ENCODE measurements at regions not wholly inside any gene's neighbourhood (a gene's known extent, or its start where the extent isn't known, plus 50 kb on each side); places are given as distances from the start of the nearest gene placed in this dataset.

DNA sequence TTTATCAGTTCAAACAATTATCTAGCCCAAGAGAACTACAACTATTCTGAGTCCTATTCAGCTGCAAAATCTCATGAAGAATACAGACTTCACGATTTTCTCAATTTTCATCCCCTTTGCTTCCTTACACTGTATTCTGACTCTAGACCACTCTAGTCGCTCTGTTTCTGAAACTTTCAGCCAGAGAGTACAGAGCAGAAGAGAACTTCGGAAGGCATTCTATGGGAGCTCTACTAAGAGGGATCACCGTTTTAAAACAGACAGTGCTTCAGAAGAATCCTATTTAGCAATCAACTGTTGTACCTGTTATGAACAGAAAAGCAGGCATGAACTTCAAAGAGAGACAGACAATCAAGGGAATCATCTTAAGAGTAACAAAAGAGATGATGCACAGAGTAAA, 419.4 kb downstream of the SHQ1 start:
- no peak overlapping the region for H3K4me3 ChIP-seq (ENCODE audit: low read depth, low read length)
- no peak overlapping the region for H3K9ac ChIP-seq (ENCODE audit: low read depth, low read length)
- H3K9me3 ChIP-seq (ENCODE audit: control insufficient read depth, insufficient read depth, low read length) = no peaks in the 10 kb centered on the region
- H3K27me3 ChIP-seq (ENCODE audit: control insufficient read depth, insufficient read depth, low read length) = no peaks in the 10 kb centered on the region
- peaks cover 10% of the 10 kb centered on the region for H3K4me1 ChIP-seq (ENCODE audit: control insufficient read depth, insufficient read depth, low read length)
- no peaks in the 10 kb centered on the region for H3K36me3 ChIP-seq (ENCODE audit: control insufficient read depth, insufficient read depth, low read length)

DNA sequence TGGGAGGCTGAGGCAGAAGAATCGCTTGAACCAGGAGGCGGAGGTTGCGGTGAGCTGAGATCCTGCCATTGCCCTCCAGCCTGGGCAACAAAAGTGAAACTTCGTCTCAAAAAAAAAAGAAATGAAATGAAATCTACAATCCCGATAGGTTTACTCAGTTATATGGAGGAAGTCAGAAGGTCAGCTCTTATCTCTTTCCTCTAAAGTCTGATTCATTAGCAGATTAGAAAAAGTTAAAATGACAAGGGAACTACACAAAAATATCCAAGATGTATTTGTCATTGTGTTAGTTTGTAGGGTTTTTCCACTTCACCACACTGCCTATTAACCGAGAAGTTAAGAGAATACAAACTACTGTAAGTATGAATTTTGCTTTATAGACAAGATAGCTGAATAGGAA, 420.6 kb downstream of the SHQ1 start:
- Histone ChIP-seq H3K36me3 (ENCODE audit: control insufficient read depth, insufficient read depth, low read length) (no peaks in the 10 kb centered on the region), H3K4me1 (ENCODE audit: control insufficient read depth, insufficient read depth, low read length) (peaks cover 10% of the 10 kb centered on the region), H3K9ac (ENCODE audit: low read depth, low read length) (no peak overlapping the region), H3K9me3 (ENCODE audit: control insufficient read depth, insufficient read depth, low read length) (no peaks in the 10 kb centered on the region), H3K27me3 (ENCODE audit: control insufficient read depth, insufficient read depth, low read length) (no peaks in the 10 kb centered on the region), H3K4me3 (ENCODE audit: low read depth, low read length) (no peak overlapping the region)

DNA sequence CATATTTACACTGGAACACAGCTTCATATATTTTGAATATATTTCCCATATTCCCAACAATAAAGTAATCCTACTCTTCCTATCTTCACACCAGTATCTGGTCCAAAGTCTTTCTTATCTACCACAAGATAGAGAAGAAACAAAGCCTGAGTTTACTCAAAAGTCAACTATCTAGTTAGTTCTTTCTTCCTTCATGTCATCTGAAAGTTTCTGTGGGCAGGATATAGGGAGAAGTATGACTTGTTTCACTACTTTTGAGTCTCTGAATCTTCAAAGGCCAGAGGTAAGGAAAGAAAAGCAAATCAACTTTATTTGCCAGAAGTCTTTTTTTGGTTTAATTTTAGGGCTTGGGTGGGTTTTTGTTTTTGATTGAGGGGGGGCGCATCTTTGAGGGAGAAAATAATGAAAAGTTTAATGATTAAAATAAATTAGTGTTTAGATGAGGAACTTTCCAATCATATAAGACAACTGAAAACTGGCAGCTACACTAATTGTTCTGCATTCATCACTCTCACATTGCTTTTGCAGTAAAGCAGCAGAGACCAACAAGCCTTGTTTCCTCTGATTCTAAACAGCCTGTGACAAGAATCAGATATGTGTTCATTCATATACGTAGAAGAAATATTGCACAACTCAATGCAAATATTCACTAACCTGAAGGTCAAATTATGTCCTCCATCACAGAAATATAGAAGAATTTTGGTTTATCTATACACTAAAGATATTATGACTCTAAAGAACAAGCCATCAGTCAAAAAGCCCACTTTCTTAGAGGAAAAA, 421.4 kb downstream of the SHQ1 start:
- Histone ChIP-seq H3K27me3 (ENCODE audit: control insufficient read depth, insufficient read depth, low read length) (no peaks in the 10 kb centered on the region), H3K36me3 (ENCODE audit: control insufficient read depth, insufficient read depth, low read length) (no peaks in the 10 kb centered on the region), H3K9me3 (ENCODE audit: control insufficient read depth, insufficient read depth, low read length) (no peaks in the 10 kb centered on the region), H3K4me1 (ENCODE audit: control insufficient read depth, insufficient read depth, low read length) (peaks cover 10% of the 10 kb centered on the region), H3K9ac (ENCODE audit: low read depth, low read length) (no peak overlapping the region), H3K4me3 (ENCODE audit: low read depth, low read length) (no peak overlapping the region)

- H3K9ac ChIP-seq (ENCODE audit: low read depth, low read length) = no peak overlapping the region
- no peaks in the 10 kb centered on the region for H3K9me3 ChIP-seq (ENCODE audit: control insufficient read depth, insufficient read depth, low read length)
- no peak overlapping the region for H3K4me3 ChIP-seq (ENCODE audit: low read depth, low read length)
- no peaks in the 10 kb centered on the region for H3K36me3 ChIP-seq (ENCODE audit: control insufficient read depth, insufficient read depth, low read length)
- no peaks in the 10 kb centered on the region for H3K27me3 ChIP-seq (ENCODE audit: control insufficient read depth, insufficient read depth, low read length)
- H3K4me1 ChIP-seq (ENCODE audit: control insufficient read depth, insufficient read depth, low read length) = peaks cover 10% of the 10 kb centered on the region
These were observed 424.6 kb downstream of the SHQ1 start for GRCh38 chr3:72423643-72424042.

- Histone ChIP-seq H3K9me3 (ENCODE audit: control insufficient read depth, insufficient read depth, low read length) (no peaks in the 10 kb centered on the region), H3K27me3 (ENCODE audit: control insufficient read depth, insufficient read depth, low read length) (no peaks in the 10 kb centered on the region), H3K9ac (ENCODE audit: low read depth, low read length) (no peak overlapping the region), H3K4me3 (ENCODE audit: low read depth, low read length) (no peak overlapping the region), H3K4me1 (ENCODE audit: control insufficient read depth, insufficient read depth, low read length) (peaks cover 10% of the 10 kb centered on the region), H3K36me3 (ENCODE audit: control insufficient read depth, insufficient read depth, low read length) (no peaks in the 10 kb centered on the region)
These were observed 426.5 kb downstream of the SHQ1 start for GRCh38 chr3:72421786-72422185.

DNA sequence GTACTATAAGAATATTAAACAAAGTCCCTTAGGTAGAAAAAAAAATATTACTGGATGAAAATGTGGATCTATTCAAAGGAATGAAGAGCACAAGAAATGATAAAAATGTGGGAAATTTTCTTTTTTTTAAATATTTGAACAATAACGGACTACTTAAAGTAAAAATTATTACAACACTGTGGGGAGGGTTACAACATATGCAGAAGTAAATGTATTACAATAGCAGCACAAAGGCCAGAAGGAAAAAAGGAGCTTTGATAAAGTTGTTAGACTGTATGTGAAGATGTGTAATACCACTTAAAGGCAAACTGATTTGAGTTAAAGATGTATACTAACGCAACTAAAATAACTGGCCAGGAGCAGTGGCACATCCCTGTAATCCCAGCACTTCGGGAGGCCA, 427.1 kb downstream of the SHQ1 start:
- H3K9ac ChIP-seq (ENCODE audit: low read depth, low read length) = no peak overlapping the region
- H3K36me3 ChIP-seq (ENCODE audit: control insufficient read depth, insufficient read depth, low read length) = no peaks in the 10 kb centered on the region
- no peak overlapping the region for H3K4me3 ChIP-seq (ENCODE audit: low read depth, low read length)
- no peaks in the 10 kb centered on the region for H3K27me3 ChIP-seq (ENCODE audit: control insufficient read depth, insufficient read depth, low read length)
- H3K9me3 ChIP-seq (ENCODE audit: control insufficient read depth, insufficient read depth, low read length) = no peaks in the 10 kb centered on the region
- H3K4me1 ChIP-seq (ENCODE audit: control insufficient read depth, insufficient read depth, low read length) = peaks cover 10% of the 10 kb centered on the region

GRCh38 chr3:72418856-72419255, 429.4 kb downstream of the SHQ1 start:
- no peaks in the 10 kb centered on the region for H3K9me3 ChIP-seq (ENCODE audit: control insufficient read depth, insufficient read depth, low read length)

GRCh38 chr3:72418244-72418643, 430.0 kb downstream of the SHQ1 start:
- H3K9ac ChIP-seq (ENCODE audit: low read depth, low read length) = no peak overlapping the region
- no peaks in the 10 kb centered on the region for H3K27me3 ChIP-seq (ENCODE audit: control insufficient read depth, insufficient read depth, low read length)
- H3K36me3 ChIP-seq (ENCODE audit: control insufficient read depth, insufficient read depth, low read length) = no peaks in the 10 kb centered on the region
- no peak overlapping the region for H3K4me3 ChIP-seq (ENCODE audit: low read depth, low read length)
- H3K4me1 ChIP-seq (ENCODE audit: control insufficient read depth, insufficient read depth, low read length) = peaks cover 10% of the 10 kb centered on the region
- no peaks in the 10 kb centered on the region for H3K9me3 ChIP-seq (ENCODE audit: control insufficient read depth, insufficient read depth, low read length)

More at GRCh38 chr3:72418856-72419255, 429.4 kb downstream of the SHQ1 start:
- Histone ChIP-seq H3K4me3 (ENCODE audit: low read depth, low read length) (no peak overlapping the region), H3K27me3 (ENCODE audit: control insufficient read depth, insufficient read depth, low read length) (no peaks in the 10 kb centered on the region), H3K4me1 (ENCODE audit: control insufficient read depth, insufficient read depth, low read length) (peaks cover 10% of the 10 kb centered on the region), H3K36me3 (ENCODE audit: control insufficient read depth, insufficient read depth, low read length) (no peaks in the 10 kb centered on the region), H3K9ac (ENCODE audit: low read depth, low read length) (no peak overlapping the region)

DNA sequence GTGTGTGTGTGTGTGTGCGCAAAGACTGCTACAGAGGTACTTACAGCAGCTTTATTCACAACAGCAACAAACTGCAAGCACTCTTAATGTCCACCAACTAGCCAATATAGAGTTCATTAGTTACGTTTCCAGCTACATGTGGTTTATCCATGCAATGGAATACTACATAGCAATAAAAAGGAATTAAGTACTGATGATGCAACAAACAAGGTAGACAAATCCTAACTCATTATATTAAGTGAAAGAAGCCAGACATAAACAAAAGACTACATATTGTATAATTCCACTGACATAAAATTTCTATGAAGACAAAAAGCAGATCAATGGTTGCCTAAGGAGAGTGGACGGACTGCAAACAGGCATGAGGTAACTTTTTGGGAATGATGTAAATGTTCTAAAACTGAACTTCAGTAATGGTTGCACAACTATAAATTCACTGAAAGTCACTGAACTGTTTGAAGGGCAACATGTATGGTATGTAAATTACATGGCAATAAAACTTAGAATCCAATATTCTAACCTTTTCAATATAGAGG, 433.7 kb downstream of the SHQ1 start:
- no peak overlapping the region for H3K4me3 ChIP-seq (ENCODE audit: low read depth, low read length)
- H3K9ac ChIP-seq (ENCODE audit: low read depth, low read length) = no peak overlapping the region
- H3K9me3 ChIP-seq (ENCODE audit: control insufficient read depth, insufficient read depth, low read length) = no peaks in the 10 kb centered on the region
- peaks cover 22% of the 10 kb centered on the region for H3K4me1 ChIP-seq (ENCODE audit: control insufficient read depth, insufficient read depth, low read length)
- no peaks in the 10 kb centered on the region for H3K36me3 ChIP-seq (ENCODE audit: control insufficient read depth, insufficient read depth, low read length)
- H3K27me3 ChIP-seq (ENCODE audit: control insufficient read depth, insufficient read depth, low read length) = no peaks in the 10 kb centered on the region

DNA sequence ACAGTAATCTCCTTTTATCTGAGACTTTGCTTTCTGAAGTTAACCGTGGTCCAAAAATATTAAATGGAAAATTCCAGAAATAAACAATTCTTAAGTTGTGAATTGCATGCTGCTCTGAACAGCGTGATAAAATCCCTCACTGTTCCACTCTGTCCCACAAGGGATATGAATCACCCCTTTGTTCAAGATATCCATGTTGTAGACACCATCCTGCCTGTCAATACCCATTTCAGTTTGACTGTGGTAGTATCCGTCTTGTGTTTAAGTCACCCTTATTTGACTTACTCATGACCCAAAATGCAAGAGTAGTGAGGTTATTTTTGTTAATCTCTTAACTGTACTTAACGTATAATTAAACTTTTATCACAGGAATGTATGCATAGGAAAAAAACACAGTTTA, 435.0 kb downstream of the SHQ1 start:
- Histone ChIP-seq H3K36me3 (ENCODE audit: control insufficient read depth, insufficient read depth, low read length) (no peaks in the 10 kb centered on the region), H3K27me3 (ENCODE audit: control insufficient read depth, insufficient read depth, low read length) (no peaks in the 10 kb centered on the region), H3K9ac (ENCODE audit: low read depth, low read length) (no peak overlapping the region), H3K4me3 (ENCODE audit: low read depth, low read length) (no peak overlapping the region), H3K4me1 (ENCODE audit: control insufficient read depth, insufficient read depth, low read length) (peaks cover 16% of the 10 kb centered on the region), H3K9me3 (ENCODE audit: control insufficient read depth, insufficient read depth, low read length) (no peaks in the 10 kb centered on the region)

DNA sequence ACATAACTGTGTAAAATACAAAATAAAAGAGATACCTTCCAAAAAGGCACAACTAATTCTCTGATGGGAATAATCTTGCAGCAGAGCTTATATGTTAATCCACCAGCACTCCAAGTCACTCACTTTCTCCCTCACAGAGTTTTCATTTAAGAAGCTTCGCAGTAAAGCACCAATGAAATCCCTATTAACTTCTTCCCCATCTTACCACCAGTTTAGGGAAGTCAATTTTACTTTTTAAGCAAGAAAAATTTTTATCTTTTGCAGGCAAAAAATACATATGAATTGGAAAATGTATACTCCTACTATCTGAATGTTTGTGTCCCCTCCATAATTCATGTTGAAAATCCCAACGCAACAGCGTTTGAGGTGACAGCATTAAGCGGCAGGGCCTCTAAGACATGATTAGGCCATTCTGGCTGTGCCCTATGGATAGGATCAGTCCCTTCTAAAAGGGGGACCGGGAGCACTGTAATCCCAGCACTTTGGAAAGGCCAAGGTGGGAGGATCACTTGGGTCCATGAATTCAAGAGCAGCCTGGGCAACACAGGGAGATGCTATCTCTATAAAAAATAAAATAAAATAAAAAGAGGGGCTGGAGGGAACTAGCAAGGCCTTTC, 435.8 kb downstream of the SHQ1 start:
- no peaks in the 10 kb centered on the region for H3K36me3 ChIP-seq (ENCODE audit: control insufficient read depth, insufficient read depth, low read length)
- no peak overlapping the region for H3K4me3 ChIP-seq (ENCODE audit: low read depth, low read length)
- H3K4me1 ChIP-seq (ENCODE audit: control insufficient read depth, insufficient read depth, low read length) = peaks cover 22% of the 10 kb centered on the region
- no peak overlapping the region for H3K9ac ChIP-seq (ENCODE audit: low read depth, low read length)
- no peaks in the 10 kb centered on the region for H3K27me3 ChIP-seq (ENCODE audit: control insufficient read depth, insufficient read depth, low read length)
- no peaks in the 10 kb centered on the region for H3K9me3 ChIP-seq (ENCODE audit: control insufficient read depth, insufficient read depth, low read length)

DNA sequence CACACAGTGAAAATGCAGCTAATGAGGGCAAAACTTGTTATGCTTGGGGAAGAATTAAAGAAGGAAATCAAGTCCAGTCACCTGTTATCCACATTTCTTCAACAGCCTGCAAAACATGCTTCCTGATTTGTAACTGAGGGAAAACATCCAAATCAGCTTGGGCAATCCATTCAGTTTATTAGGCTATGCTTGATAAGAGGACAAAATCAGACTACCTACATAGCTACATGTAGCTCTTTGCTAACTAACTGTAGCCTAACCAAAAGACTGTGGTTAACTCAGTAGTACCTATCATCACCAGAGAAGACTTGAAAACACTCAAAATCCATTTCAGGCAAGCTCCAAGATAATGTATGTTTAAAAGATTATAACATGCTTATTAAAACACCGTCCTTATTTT, 436.4 kb downstream of the SHQ1 start:
- Histone ChIP-seq H3K27me3 (ENCODE audit: control insufficient read depth, insufficient read depth, low read length) (no peaks in the 10 kb centered on the region), H3K36me3 (ENCODE audit: control insufficient read depth, insufficient read depth, low read length) (no peaks in the 10 kb centered on the region), H3K4me1 (ENCODE audit: control insufficient read depth, insufficient read depth, low read length) (peaks cover 24% of the 10 kb centered on the region), H3K9ac (ENCODE audit: low read depth, low read length) (no peak overlapping the region), H3K4me3 (ENCODE audit: low read depth, low read length) (no peak overlapping the region), H3K9me3 (ENCODE audit: control insufficient read depth, insufficient read depth, low read length) (no peaks in the 10 kb centered on the region)
